ENCODE measurements at regions not wholly inside any gene's neighbourhood (a gene's known extent, or its start where the extent isn't known, plus 50 kb on each side); places are given as distances from the start of the nearest gene placed in this dataset.

DNA sequence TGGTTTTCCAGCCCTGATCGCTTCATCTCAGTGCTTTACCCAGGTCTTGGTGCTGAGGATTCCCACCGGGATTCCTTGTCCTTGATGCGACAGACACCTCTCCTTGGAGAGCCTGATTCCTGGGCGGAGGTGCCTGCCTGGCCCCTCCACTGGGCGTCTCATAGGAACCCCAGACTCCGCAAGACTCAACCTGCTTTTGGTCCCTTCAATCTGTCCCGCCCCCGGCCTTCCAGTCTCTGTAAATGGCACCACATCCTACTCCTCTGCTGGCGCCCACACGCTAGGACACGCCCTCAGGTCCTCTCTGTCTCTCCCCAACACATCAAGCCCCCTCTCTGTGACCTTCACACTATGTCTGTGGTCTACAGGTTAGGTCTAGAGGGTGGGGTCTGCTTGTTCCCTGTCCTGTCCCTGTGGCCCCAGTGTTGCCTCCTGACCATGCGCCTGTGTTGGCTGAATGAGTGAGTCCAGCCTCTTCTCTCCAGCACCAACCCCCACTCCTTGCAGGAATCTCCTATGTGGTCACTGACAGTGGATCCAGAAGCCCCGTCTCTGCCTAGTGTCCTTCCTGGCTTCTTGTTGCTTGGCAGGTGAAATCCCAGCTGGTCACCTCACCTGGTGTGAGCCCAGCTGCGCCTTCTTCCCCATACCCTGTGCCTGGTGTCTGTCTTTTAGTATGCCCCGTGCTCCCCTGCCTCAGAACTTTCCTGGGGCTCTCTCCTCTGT, 119.7 kb upstream of the C1orf174 start:
- TF ChIP-seq, protein P1, sequence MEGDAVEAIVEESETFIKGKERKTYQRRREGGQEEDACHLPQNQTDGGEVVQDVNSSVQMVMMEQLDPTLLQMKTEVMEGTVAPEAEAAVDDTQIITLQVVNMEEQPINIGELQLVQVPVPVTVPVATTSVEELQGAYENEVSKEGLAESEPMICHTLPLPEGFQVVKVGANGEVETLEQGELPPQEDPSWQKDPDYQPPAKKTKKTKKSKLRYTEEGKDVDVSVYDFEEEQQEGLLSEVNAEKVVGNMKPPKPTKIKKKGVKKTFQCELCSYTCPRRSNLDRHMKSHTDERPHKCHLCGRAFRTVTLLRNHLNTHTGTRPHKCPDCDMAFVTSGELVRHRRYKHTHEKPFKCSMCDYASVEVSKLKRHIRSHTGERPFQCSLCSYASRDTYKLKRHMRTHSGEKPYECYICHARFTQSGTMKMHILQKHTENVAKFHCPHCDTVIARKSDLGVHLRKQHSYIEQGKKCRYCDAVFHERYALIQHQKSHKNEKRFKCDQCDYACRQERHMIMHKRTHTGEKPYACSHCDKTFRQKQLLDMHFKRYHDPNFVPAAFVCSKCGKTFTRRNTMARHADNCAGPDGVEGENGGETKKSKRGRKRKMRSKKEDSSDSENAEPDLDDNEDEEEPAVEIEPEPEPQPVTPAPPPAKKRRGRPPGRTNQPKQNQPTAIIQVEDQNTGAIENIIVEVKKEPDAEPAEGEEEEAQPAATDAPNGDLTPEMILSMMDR (IDR thresholded peaks at IDR 0.05): no peak
- TF ChIP-seq POLR2A (IDR thresholded peaks at IDR 0.05): no peak

Measured in right lobe of liver (tissue), 4 donors.